SK-N-SH treated with all-trans-retinoic acid at 6 μM for 48 hours (cell line): ENCODE measurements at regions not wholly inside any gene's neighbourhood (a gene's known extent, or its start where the extent isn't known, plus 50 kb on each side); places are given as distances from the start of the nearest gene placed in this dataset.
"Not testable (repeated sequence)": the region's sequence is repeated elsewhere in the genome, so short reads cannot be mapped to it uniquely, and the experiment has no call there.

Experiments
- ATAC-seq: fragments of 200-7000 bp; cut with Tn5 transposase; 3 replicates; pipeline ENCODE4 v1.9.1; 2020; ENCODE audit warnings: mild to moderate bottlenecking, moderate library complexity
- ARNTL ChIP-seq: fragments of 450-650 bp; formaldehyde crosslinking; IDR thresholded peaks from 2 replicates; pipeline ENCODE4 v1.5.0; 2020; ENCODE audit warnings: low read depth, mild to moderate bottlenecking, moderate library complexity, borderline replicate concordance
- BACH2 ChIP-seq: fragments of 250-450 bp; sonication (Bioruptor Pico); IDR thresholded peaks from 2 replicates; pipeline ENCODE4 v1.9.0; 2021; ENCODE audit warnings: mild to moderate bottlenecking, borderline replicate concordance
- CREB5 ChIP-seq: fragments of 250-450 bp; sonication (Bioruptor Pico); IDR thresholded peaks from 2 replicates; pipeline ENCODE4 v1.5.1; 2020; ENCODE audit warnings: low read depth, mild to moderate bottlenecking, moderate library complexity
- CSDC2 ChIP-seq: fragments of 250-450 bp; sonication (Bioruptor Pico); IDR thresholded peaks from 2 replicates; pipeline ENCODE4 v1.5.0; 2020; ENCODE audit warnings: mild to moderate bottlenecking, moderate library complexity
- CSRNP3 ChIP-seq: fragments of 250-450 bp; sonication (Bioruptor Pico); IDR thresholded peaks from 2 replicates; pipeline ENCODE4 v1.5.1; 2021; ENCODE audit warnings: mild to moderate bottlenecking, moderate library complexity
- ESRRG ChIP-seq: fragments of 250-450 bp; sonication (Bioruptor Pico); IDR thresholded peaks from 2 replicates; pipeline ENCODE4 v1.6.1; 2021; ENCODE audit warnings: mild to moderate bottlenecking
- GLIS3 ChIP-seq: fragments of 250-450 bp; sonication (Bioruptor Pico); IDR thresholded peaks from 2 replicates; pipeline ENCODE4 v1.5.0; 2020; ENCODE audit warnings: mild to moderate bottlenecking, moderate library complexity
- ISL1 ChIP-seq: fragments of 250-450 bp; sonication (Bioruptor Pico); IDR thresholded peaks from 2 replicates; pipeline ENCODE4 v2.1.2; 2022; ENCODE audit warnings: mild to moderate bottlenecking, moderate library complexity
- PATZ1 ChIP-seq: fragments of 250-450 bp; sonication (Bioruptor Pico); IDR thresholded peaks from 2 replicates; pipeline ENCODE4 v1.8.0; 2020; ENCODE audit warnings: mild to moderate bottlenecking, moderate library complexity, borderline replicate concordance
- POU6F1 ChIP-seq: fragments of 250-450 bp; sonication (Bioruptor Pico); IDR thresholded peaks from 2 replicates; pipeline ENCODE4 v1.8.0; 2021; ENCODE audit warnings: low read depth, mild to moderate bottlenecking, moderate library complexity, borderline replicate concordance
- PPARA ChIP-seq: fragments of 250-450 bp; sonication (Bioruptor Pico); IDR thresholded peaks from 2 replicates; pipeline ENCODE4 v1.5.0; 2020; ENCODE audit warnings: mild to moderate bottlenecking, borderline replicate concordance
- RARB ChIP-seq: fragments of 250-450 bp; sonication (Bioruptor Pico); IDR thresholded peaks from 2 replicates; pipeline ENCODE4 v1.8.0; 2021; ENCODE audit warnings: mild to moderate bottlenecking, moderate library complexity
- SNAI2 ChIP-seq: fragments of 250-450 bp; sonication (Bioruptor Pico); IDR thresholded peaks from 2 replicates; pipeline ENCODE4 v1.5.0; 2020; ENCODE audit warnings: mild to moderate bottlenecking, moderate library complexity
- TCF4 ChIP-seq: fragments of 250-450 bp; sonication (Bioruptor Pico); IDR thresholded peaks from 2 replicates; pipeline ENCODE4 v1.8.0; 2021; ENCODE audit warnings: mild to moderate bottlenecking, moderate library complexity, borderline replicate concordance
- TOX ChIP-seq: fragments of 250-450 bp; sonication (Bioruptor Pico); IDR thresholded peaks from 2 replicates; pipeline ENCODE4 v1.8.0; 2021; ENCODE audit warnings: mild to moderate bottlenecking, moderate library complexity, borderline replicate concordance
- TSHZ2 ChIP-seq: fragments of 250-450 bp; sonication (Bioruptor Pico); IDR thresholded peaks from 2 replicates; pipeline ENCODE4 v1.5.0; 2020; ENCODE audit warnings: mild to moderate bottlenecking, moderate library complexity
- ZFP3 ChIP-seq: fragments of 250-450 bp; sonication (Bioruptor Pico); IDR thresholded peaks from 2 replicates; pipeline ENCODE4 v1.5.0; 2020; ENCODE audit warnings: mild to moderate bottlenecking, moderate library complexity
- ZFP30 ChIP-seq: fragments of 450-650 bp; formaldehyde crosslinking; IDR thresholded peaks from 2 replicates; pipeline ENCODE4 v1.5.0; 2022; ENCODE audit warnings: mild to moderate bottlenecking, moderate library complexity
- ZNF70 ChIP-seq: fragments of 450-650 bp; formaldehyde crosslinking; IDR thresholded peaks from 2 replicates; pipeline ENCODE4 v1.5.0; 2020; ENCODE audit warnings: mild to moderate bottlenecking, moderate library complexity
- ZNF8 ChIP-seq: fragments of 450-650 bp; formaldehyde crosslinking; IDR thresholded peaks from 2 replicates; pipeline ENCODE4 v1.5.0; 2020; ENCODE audit warnings: mild to moderate bottlenecking, moderate library complexity

- ATAC-seq, result no peak
- TF ChIP-seq CSRNP3 (CRISPR knock-in tag) (no peak), SNAI2 (CRISPR knock-in tag) (no peak), ESRRG (CRISPR knock-in tag) (no peak), CSDC2 (no peak), ZFP30 (CRISPR knock-in tag) (no peak), POU6F1 (CRISPR knock-in tag) (no peak), ARNTL (CRISPR knock-in tag) (no peak)
Observed at GRCh38 chr5:108561416-108562204, 179.7 kb upstream of the FBXL17 start.

GRCh38 chr5:108560581-108560980 is 178.7 kb upstream of the FBXL17 start:
- no peak for TF ChIP-seq ESRRG (CRISPR knock-in tag)
- TF ChIP-seq PATZ1 (CRISPR knock-in tag), result no peak
- ATAC-seq, result no peak

- ATAC-seq, result no peak
- TF ChIP-seq ISL1 (no peak), ESRRG (CRISPR knock-in tag) (no peak), PPARA (CRISPR knock-in tag) (no peak), CSDC2 (no peak), GLIS3 (CRISPR knock-in tag) (no peak), TCF4 (CRISPR knock-in tag) (no peak), TOX (CRISPR knock-in tag) (no peak), BACH2 (CRISPR knock-in tag) (no peak), TSHZ2 (CRISPR knock-in tag) (no peak), CSRNP3 (CRISPR knock-in tag) (no peak), ZNF70 (no peak), ZFP30 (CRISPR knock-in tag) (no peak), ARNTL (CRISPR knock-in tag) (no peak), ZNF8 (CRISPR knock-in tag) (no peak), POU6F1 (CRISPR knock-in tag) (no peak), CREB5 (CRISPR knock-in tag) (no peak), ZFP3 (CRISPR knock-in tag) (no peak), PATZ1 (CRISPR knock-in tag) (no peak), SNAI2 (CRISPR knock-in tag) (no peak), RARB (CRISPR knock-in tag) (no peak)
Observed at GRCh38 chr5:108560166-108560565, 178.3 kb upstream of the FBXL17 start.

- not testable (repeated sequence) for ATAC-seq
Observed at GRCh38 chr5:108558840-108559239, 176.9 kb upstream of the FBXL17 start.
